ENCODE measurements at regions not wholly inside any gene's neighbourhood (a gene's known extent, or its start where the extent isn't known, plus 50 kb on each side); places are given as distances from the start of the nearest gene placed in this dataset.

GRCh38 chr15:54841701-54842305 is 354.9 kb downstream of the RSL24D1 start (continued):
- TF ChIP-seq CHD2 (IDR thresholded peaks at IDR 0.05; ENCODE audit: low read length, partially characterized antibody), result no peak
- no peak for TF ChIP-seq PBX3 (IDR thresholded peaks at IDR 0.05)

- no peak overlapping the region for H3K27ac ChIP-seq (ENCODE audit: low read depth in 2 of 2, low read length in 1 of 2)
- H3K9me2 ChIP-seq, result no peaks in the 10 kb centered on the region
- POLR2A ChIA-PET, result no interaction called here
- H3K36me3 ChIP-seq (replicated peaks in 1 of 2; ENCODE audit: control insufficient read depth in 1 of 2, insufficient read depth in 2 of 2, low read length in 1 of 2), result no peaks in the 10 kb centered on the region
- H3K79me2 ChIP-seq (ENCODE audit: insufficient read depth), result no peaks in the 10 kb centered on the region
- H3K9ac ChIP-seq, result no peak overlapping the region
- no peaks in the 10 kb centered on the region for H4K20me1 ChIP-seq (ENCODE audit: insufficient read depth)
- H3K4me3 ChIP-seq (ENCODE audit: low read depth in 2 of 2, low read length in 1 of 2), result no peak overlapping the region
- no peak overlapping the region for H3K4me2 ChIP-seq
- no peaks in the 10 kb centered on the region for H3F3A ChIP-seq (replicated peaks; ENCODE audit: insufficient read depth)
- no peak for DNase-seq
- CTCF ChIA-PET, result no interaction called here
- no peaks in the 10 kb centered on the region for H3K4me1 ChIP-seq (ENCODE audit: control insufficient read depth in 1 of 2, insufficient read depth in 2 of 2, low read depth in 1 of 2, low read length in 1 of 2)
- no peaks in the 10 kb centered on the region for H3K27me3 ChIP-seq (ENCODE audit: insufficient read depth)
- 2% methylated on average over 7 of the region's 7 CpGs for WGBS (ENCODE audit: low lambda C conversion rate)
- TF ChIP-seq CTCF (IDR thresholded peaks at IDR 0.05) (no peak), RXRA (IDR thresholded peaks at IDR 0.05; ENCODE audit: borderline replicate concordance, low read depth) (no peak), REST (IDR thresholded peaks at IDR 0.05; ENCODE audit: low read depth, low read length) (0 out of 2 replicates have a peak, but pooled peaks have one; percentile 26)
- H3K9me3 ChIP-seq, result no peaks in the 10 kb centered on the region
- H2AFZ ChIP-seq (ENCODE audit: low read depth), result no peak overlapping the region
These were observed 355.9 kb downstream of the RSL24D1 start for GRCh38 chr15:54840621-54841398.

- no peaks in the 10 kb centered on the region for H3K79me2 ChIP-seq (ENCODE audit: insufficient read depth)
- H3K27me3 ChIP-seq (ENCODE audit: insufficient read depth), result no peaks in the 10 kb centered on the region
- H3K9me3 ChIP-seq, result no peaks in the 10 kb centered on the region
- TF ChIP-seq ELF1 (IDR thresholded peaks at IDR 0.05), result no peak
- TF ChIP-seq MEF2A (IDR thresholded peaks at IDR 0.05; ENCODE audit: borderline replicate concordance, low read depth), result no peak
- no peak for TF ChIP-seq FOXM1 (IDR thresholded peaks at IDR 0.05; ENCODE audit: low read depth)
- H3K27ac ChIP-seq (ENCODE audit: low read depth in 2 of 2, low read length in 1 of 2), result no peak overlapping the region
- H4K20me1 ChIP-seq (ENCODE audit: insufficient read depth), result no peaks in the 10 kb centered on the region
- CTCF ChIA-PET, result no interaction called here
- H3K9me2 ChIP-seq, result no peaks in the 10 kb centered on the region
- POLR2A ChIA-PET, result no interaction called here
- no peak overlapping the region for H3K4me2 ChIP-seq
- H2AFZ ChIP-seq (ENCODE audit: low read depth), result no peak overlapping the region
- no peaks in the 10 kb centered on the region for H3K36me3 ChIP-seq (replicated peaks in 1 of 2; ENCODE audit: control insufficient read depth in 1 of 2, insufficient read depth in 2 of 2, low read length in 1 of 2)
- DNase-seq, result no peak
- 0% methylated on average over 2 of the region's 2 CpGs for WGBS (ENCODE audit: low lambda C conversion rate)
- H3K4me3 ChIP-seq (ENCODE audit: low read depth in 2 of 2, low read length in 1 of 2), result no peak overlapping the region
- H3K4me1 ChIP-seq (ENCODE audit: control insufficient read depth in 1 of 2, insufficient read depth in 2 of 2, low read depth in 1 of 2, low read length in 1 of 2), result no peaks in the 10 kb centered on the region
- no peak overlapping the region for H3K9ac ChIP-seq
- no peaks in the 10 kb centered on the region for H3F3A ChIP-seq (replicated peaks; ENCODE audit: insufficient read depth)
These were observed 357.4 kb downstream of the RSL24D1 start for GRCh38 chr15:54839379-54839778.
